Left kidney (tissue), 1 donor: ENCODE measurements at regions not wholly inside any gene's neighbourhood (a gene's known extent, or its start where the extent isn't known, plus 50 kb on each side); places are given as distances from the start of the nearest gene placed in this dataset.
"Not testable (repeated sequence)": the region's sequence is repeated elsewhere in the genome, so short reads cannot be mapped to it uniquely, and the experiment has no call there.

Experiments
- DNase-seq: peaks from one replicate; pipeline ENCODE4 v3.0.0-alpha.2; 2013

DNA sequence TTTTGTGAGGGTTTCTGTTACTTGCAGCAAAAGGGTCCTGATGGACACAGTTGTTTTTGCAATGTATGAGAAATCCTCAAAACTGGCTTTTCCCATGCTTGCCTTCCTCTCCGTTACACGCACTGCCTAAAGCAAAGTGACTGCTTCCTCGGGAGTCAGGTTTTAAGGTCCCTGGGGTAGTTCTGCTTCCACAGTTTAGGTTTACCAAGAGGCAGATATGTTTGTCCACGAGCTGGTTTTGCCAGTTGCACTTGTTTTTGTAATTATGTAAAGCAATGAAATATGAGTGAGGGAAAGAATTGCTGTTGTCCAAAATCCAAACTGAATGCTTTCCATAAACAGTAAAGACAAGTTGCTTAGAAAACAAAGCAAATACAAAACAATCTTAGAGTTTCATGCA lies 290.7 kb upstream of the AMIGO2 start:
- no peak for DNase-seq

DNA sequence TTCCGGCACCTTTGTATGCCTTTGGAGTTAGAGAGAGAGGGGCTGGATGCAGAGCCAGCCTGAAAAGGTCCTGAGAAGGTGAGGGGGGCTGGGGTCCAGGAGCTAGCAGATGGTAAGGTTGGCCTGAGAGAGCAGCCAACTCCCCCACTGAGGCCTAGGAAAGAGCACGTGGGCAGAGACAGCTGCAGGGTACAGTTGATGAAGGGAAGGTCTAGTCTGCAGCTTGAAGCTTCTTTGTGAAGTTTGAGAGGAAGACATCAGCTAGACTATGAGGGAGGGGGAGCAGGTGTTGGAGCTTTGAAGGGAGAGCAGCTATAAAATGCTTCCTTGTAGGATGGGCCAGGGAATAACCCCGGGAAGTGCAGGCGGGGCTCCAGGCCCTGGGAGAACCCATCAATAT lies 289.3 kb upstream of the AMIGO2 start:
- no peak for DNase-seq

DNA sequence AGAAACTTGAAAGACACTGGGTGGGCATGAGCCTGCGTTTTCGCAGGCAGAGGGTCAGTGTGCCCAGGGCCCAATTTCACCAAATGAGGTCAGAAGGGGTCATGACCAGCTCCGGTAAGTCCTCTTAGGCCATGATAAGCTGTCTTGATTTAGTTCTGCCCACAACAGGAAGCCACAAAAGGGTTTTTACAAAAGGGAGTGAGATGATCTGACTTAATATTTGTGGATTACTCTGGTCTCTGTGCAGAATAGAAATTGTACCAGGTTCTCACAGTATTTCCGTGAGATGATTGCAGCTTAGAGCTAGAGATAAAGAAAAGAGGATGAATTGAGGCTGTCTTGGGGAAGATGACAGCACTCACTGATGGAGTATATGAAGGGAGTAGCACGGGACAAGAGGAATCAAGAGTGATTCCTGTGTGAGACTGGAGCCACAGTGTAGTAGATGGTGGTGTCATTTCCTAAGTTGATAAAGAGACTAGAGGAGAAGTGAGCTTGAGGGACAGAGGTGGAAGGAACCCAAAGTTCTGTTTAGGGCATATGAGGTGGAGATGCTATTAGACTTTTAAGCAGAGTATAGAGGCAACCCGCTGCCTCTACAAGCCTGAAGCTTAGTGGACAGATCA lies 288.3 kb upstream of the AMIGO2 start:
- no peak for DNase-seq

DNA sequence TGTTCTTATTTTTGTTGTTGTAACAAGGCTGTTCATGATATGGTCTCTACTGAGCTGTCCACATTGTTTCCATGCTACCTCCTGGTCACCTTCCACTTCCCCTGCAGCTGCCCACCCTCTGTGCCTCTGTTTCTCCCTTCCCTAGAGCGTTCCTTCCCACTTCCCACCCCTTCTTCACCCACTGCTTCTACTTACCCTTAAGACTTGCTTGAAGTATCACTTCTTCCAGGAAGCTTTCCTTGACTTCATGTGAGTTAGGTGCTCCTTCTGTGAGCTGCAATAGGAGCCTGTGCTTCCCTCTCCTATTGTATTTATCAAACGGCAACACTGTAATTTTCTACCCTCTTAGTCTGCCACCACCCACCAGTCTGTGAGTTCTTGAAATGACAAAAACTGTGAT lies 286.8 kb upstream of the AMIGO2 start:
- DNase-seq, result no peak

DNA sequence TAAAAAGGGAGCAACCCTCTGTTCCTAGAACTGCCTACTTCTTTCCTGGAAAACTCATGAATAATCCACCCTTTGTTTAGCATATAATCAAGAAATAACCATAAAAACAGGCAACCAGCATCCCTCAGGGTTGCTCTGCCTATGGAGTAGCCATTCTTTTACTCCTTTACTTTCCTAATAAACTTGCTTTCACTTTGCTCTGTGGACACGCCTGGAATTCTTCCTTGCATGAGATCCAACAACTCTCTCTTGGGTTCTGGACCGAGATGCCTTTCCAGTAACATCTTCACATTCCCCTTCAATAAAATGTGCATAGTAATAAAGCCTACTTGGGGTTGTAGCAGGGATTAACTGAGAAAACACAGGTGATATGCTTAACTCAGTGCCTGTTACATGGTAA lies 286.4 kb upstream of the AMIGO2 start:
- no peak for DNase-seq

DNA sequence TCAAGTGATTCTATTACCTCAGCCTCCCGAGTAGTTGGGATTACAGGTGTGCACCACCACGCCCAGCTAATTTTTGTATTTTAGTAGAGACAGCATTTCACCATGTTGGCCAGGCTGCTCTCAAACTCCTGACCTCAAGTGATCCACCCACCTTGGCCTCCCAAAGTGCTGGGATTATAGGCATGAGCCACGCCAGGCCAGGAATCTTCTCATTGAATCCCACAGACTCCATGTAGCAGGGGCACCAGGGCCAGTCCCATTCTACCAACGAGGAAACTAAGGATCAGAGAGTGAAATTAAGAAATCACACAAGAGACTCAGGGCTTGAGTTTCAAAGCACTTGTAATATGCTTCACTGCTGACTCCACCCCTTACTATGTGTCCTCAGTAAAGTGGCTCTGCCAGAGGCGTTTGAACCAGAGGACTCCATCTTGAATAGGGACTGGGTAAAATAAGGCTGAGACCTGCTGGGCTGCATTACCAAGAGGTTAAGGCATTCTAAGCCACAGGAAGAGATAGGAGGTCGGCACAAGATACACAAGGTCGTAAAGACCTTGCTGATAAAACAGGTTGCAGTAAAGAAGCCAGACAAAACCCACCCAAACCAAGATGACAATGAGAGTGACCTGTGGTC lies 285.8 kb upstream of the AMIGO2 start:
- not testable (repeated sequence) for DNase-seq

DNA sequence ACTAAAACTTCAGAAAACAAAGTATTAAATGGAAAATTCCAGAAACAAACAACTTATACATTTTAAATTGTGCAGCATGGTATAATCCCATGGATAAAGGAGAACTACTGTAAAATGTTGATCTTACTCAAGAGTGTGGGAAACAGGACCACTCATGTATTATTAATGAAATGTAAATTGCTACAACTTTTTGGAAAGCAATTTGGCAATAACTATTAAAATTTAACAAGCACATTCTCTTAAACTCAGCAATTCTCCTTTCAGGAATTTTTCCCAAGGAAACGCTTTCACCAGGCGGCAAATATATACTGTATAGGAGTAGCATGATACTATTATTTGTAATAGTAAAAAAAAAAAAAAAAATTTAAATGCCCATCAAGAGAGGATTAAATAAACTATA lies 284.5 kb upstream of the AMIGO2 start:
- no peak for DNase-seq

DNA sequence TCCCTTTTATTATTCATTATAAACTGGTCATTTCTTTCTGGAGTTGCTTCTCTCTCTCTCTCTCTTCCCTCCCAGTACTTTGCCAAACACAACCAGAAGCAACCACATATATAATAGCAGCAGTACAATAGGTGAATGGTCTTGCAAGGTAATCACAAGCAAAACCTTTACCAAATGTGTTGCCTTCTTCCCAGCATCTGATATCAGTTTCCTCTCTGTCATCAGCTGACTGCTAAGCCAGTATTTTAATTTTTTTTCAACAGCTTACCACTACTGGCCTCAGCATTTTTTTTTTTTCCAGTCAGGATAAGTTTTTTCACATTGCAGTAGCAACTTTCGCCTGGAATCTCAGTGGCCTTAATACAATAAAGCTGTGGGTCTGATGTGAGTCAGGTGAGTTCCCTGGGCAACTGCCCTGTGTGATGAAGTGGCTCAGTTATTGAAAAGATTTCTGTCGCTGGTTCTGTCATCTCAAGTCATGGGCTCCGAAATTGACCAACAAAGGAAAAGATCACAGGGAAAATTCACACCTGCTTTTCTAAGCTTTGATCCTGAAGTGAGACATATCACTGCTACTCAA lies 282.5 kb upstream of the AMIGO2 start:
- no peak for DNase-seq

DNA sequence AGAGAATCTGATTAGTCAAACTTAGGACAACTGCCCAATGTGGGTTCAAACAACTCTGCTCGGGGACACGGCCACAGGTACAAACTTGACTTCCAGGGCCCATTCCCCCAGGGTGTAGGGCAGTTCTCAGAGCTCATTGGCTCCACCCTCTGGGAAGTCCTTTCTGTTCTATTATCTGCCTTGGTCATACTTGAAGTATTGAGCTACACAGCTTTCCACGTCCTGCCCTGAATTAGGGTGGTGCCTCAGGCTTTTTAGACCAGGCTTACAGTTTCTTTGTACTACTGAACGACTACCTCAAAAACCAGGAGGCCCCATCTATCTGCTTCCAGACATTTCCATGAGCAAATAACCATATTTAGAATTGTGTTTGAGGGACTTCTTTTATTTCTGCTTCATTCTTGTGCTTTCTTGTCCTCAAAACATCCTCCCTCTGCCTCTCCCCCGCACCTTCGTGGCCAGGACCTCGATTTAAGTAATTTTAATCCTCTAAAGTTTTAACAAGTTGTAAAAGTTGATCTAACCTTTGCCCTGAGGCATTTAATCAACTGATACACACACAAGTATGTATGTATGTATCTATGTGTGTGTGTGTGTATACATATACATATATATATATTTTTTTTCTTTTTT lies 281.7 kb upstream of the AMIGO2 start:
- no peak for DNase-seq

DNA sequence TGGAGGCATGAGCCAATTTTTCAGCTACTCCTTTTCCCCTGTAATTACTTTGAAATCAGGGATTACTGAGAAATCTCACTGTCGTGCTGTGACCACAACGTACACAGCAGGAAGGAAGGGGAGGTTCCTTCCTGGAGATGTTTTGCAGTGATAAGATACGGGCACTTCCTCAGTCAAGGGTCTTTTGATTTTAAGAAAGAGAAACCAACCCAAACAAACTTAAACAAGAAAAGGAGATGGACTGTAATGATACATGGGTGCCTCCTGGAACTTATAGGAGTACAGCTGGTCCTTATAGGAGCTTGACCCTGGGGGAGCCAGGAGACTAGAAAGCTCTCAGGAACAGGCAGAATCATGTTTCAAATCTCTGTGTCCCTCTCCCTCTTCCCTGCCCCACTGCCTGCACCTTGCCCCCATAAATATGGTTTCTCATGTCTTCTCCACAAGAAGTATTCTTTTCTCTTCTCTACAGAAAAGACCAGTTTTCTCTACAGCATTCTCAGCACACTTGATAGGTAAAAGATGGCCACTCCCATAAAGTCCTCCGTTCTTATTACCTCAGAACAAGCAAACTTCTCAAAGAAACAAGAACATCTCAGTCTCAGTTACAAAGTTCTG lies 281.1 kb upstream of the AMIGO2 start:
- no peak for DNase-seq

DNA sequence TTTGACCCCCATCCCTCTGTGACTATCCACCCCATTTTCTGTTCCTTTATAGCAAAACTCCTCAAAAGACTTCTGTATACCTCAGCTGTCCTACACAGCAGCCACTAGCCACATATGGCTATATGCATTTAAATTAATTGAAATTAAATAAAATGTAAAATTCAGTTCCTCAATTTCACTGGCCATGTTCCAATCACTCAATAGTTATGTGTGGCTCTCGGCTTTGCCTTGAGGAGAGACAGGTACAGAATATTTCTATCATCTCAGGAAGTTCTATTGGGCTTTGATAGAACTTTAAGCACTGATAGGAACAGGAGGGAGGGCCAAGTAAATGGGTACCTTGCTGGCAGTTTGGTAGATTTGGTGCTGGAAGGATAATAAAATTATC lies 280.3 kb upstream of the AMIGO2 start:
- DNase-seq, result no peak

DNA sequence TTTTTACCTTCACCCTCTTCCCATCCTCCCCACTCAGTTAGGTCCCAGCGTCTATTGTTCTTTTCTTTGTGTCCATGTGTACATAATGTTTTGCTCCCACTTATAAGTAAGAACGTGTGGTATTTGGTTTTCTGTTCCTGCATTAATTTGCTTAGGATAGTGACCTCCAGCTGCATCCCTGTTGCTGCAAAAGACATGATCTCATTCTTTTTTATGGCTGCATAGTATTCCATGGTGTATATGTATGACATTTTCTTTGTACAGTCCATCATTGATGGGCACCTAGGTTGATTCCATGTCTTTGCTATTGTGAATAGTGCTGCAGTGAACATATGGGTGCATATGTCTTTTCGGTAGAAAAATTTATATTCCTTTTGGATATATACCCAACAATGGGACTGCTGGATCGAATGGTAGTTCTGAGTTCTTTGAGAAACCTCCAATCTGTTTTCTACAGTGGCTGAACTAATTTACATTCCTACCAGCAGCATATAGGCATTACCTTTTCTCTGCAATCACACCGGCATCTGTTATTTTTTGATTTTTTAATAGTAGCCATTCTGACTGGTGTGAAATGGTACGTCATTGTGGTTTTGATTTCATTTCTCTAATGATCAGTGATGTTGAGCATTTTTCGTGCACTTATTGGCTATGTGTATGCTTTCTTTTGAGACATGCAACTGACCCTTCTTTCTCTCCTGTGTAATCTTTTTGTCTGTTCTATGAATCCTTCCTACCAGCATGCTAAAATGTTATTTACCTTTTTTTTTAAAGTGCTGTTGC lies 279.7 kb upstream of the AMIGO2 start:
- DNase-seq, result no peak

DNA sequence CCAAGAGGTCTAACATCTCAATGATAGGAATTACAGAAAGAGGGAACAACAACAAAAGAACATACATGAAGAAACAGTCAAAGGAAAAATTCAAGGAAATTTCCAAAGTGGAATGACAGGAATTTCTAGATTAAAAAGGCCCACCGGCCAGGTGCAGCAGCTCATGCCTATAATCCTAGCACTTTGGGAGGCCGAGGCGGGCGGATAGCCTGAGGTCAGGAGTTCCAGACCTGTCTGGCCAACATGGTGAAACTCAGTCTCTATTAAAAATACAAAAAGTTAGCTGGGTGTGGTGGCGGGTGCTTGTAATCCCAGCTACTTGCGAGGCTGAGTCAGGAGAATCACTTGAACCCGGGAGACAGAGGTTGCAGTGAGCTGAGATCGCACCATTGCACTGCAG lies 277.2 kb upstream of the AMIGO2 start:
- not testable (repeated sequence) for DNase-seq

DNA sequence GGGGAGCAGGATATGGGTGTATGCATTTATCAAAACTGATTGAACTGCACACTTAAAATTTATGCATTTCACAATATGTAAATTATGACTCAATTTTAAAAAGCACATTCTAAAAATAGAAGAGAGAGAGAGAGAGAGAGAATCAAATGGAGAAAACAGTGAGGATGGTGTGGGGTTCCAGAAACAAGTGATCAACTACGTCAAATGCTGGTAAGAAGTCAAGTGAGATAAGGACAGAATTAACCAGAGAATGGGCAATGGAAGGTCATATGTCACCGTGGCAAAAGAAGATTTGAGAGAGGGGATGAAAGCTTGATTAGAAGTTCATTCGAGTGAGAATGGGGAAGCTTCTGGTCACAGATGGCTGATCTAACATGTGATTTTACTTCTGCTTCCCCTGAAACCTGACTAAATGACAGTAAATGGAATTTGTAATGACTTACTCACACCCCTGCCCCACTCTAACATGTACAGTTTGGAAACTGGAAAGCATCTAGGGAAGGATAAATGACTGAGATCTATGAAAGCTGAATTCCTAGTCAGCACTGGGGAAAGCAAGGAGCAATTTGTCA lies 276.5 kb upstream of the AMIGO2 start:
- no peak for DNase-seq

DNA sequence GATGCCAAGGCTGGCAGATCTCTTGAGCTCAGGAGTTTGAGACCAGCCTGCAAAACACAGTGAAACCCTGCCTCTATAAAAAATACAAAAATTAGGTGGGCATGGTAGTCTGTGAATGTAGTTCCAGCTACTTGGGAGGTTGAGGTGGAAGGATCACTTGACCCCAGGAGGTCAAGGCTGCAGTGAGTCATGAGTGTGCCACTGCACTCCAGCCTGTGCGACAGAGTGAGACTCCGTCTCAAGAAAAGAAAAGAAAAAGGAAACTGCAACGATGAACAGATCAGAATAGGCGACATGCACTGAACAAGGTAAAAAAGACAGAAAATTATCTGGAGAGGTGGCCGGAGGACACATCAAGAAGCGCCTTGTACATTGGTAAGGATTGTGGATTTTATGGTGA lies 273.7 kb upstream of the AMIGO2 start:
- no peak for DNase-seq

DNA sequence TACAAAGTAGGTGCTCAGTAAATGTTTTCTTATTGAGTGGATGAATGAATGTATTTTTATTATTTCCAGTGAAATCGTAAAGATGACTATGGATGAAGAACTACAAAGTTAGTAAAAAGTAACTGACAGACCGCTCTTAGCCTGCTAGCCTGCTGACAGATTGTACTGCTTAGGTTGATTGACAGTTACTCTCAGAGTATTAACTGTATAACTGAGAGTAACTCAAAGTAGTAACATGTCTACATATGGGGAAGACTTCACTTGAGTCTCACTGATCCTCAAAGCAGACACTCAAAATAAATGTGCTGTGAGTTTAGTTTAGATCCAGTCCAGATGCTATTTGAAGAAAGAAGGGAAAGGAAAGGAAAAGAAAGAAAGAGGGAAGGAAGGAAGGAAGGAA lies 272.3 kb upstream of the AMIGO2 start:
- DNase-seq, result no peak

DNA sequence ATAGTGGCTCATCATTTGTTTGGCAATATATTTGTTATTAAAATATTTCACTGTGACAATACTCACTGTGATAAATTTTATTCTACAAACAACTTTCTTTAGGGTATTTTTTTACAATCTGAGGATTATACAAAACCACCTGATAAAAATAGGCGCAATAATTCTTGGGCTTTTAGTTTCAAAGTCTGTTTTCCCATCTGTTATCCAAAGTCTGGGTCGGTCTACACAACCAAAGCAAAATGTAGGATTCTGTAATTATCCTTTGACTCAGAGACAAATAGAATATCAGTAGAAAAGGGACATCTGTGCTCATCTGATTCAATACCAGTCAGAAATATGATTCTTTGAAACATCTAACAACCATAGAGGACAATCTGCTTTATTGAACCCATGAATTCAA lies 271.8 kb upstream of the AMIGO2 start:
- DNase-seq, result no peak

DNA sequence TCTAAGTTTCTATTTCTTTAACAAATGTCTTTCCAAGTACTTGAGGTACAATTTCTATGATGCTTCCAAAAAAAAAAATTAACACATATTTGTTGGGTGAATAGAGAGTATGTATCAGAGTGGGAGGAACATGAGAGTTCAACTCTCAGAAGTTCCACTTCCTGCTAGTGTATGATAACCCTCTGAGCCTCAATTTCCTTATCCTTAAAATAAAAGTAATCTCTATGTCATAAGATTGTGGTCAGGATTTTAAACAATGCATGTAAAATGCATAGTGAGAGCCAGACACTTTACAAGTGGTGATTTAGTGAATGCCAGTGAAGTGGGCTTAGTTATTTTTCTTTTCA lies 270.3 kb upstream of the AMIGO2 start:
- DNase-seq, result no peak

DNA sequence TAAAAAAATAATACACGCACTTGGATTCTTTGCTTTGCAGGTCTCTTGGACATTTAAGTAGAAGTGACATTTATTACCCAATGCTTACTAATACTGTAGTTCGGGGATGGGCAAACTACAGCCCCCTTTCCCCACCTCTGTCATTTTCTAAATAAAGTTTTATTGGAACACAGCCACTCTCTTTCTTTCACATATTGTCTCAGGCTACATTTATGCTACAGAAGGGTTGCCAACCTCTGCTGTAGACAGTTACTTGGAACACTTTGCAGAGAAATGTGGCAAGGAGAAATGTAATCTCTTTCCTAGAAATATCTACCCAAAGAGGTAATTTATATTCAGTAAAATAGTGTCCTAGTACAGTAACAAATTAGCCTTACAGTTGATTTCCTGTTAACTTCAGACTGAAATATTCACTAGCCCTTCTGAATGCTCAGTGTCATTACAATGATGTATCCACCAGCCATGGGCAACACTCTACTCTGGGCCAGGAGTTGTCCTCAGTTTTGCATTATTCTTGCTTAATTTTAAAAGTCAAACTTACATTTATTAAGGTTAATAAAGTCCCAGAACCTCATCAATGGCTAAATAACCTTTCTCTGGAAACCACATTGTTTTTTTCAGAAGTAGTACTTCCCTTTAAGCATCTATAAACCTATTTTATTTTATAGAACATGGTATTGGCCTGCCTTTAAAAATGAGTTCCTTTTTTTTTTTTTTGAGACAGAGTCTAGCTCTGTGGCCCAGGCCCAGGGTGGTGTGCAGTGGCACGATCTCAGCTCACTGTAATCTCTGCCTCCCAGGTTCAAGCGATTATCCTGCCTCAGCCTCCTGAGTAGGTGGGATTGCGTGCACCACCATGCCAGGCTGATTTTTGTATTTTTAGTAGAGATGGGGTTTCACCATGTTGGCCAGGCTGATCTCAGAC lies 269.6 kb upstream of the AMIGO2 start:
- no peak for DNase-seq

DNA sequence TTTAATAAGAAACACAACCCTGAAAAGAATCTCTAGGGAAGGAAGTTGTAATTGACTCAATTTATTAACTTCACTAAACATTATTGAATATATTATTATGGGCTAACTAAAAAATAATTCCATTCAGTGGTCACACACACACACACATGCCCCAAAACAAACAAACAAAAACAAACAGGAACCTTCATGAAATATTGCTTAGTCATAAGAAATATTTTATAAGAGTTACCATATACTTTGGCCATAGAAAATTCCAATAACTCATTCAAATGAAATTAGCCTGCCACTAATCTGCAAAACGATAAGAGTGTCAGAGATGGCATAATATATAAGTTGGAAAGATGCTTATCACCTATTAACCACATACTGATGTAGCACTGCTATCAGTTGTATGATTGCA lies 268.4 kb upstream of the AMIGO2 start:
- no peak for DNase-seq
